GM23338 (cell line): ENCODE measurements at regions not wholly inside any gene's neighbourhood (a gene's known extent, or its start where the extent isn't known, plus 50 kb on each side); places are given as distances from the start of the nearest gene placed in this dataset.

Experiments
- ATAC-seq: fragments of 200-7000 bp; cut with Tn5 transposase; 3 replicates; pipeline ENCODE4 v1.9.1; 2020
- DNase-seq: peaks from one replicate; pipeline ENCODE4 v3.0.0-alpha.2; 2015; ENCODE audit warnings: low spot score
- H2AFZ ChIP-seq: fragments of 200-600 bp; sonication (generic); 2 replicates; pipeline ENCODE4 v1.8.0; 2016; ENCODE audit warnings: antibody characterized with exemption, mild to moderate bottlenecking, moderate library complexity
- H3F3A ChIP-seq: fragments of 200-600 bp; sonication (generic); replicated peaks from 2 replicates; pipeline ENCODE4 v1.8.0; 2017; ENCODE audit warnings: antibody characterized with exemption, mixed run types, low read depth
- H3K27ac ChIP-seq: fragments of 200-600 bp; sonication (generic); 2 replicates; pipeline ENCODE4 v1.6.1; 2016; ENCODE audit warnings: low read depth
- H3K27me3 ChIP-seq: fragments of 200-600 bp; sonication (generic); 2 replicates; pipeline ENCODE4 v1.8.0; 2016; ENCODE audit warnings: mild to moderate bottlenecking, mixed run types, moderate library complexity; ENCODE audit not compliant: insufficient read depth
- H3K36me3 ChIP-seq: fragments of 200-600 bp; sonication (generic); 2 replicates; pipeline ENCODE4 v1.8.0; 2016; ENCODE audit warnings: mild to moderate bottlenecking; ENCODE audit not compliant: insufficient read depth
- H3K4me1 ChIP-seq: fragments of 200-600 bp; sonication (generic); 2 replicates; pipeline ENCODE4 v1.8.0; 2016; ENCODE audit warnings: mild to moderate bottlenecking, moderate library complexity; ENCODE audit not compliant: insufficient read depth
- H3K4me2 ChIP-seq: fragments of 200-600 bp; sonication (generic); 2 replicates; pipeline ENCODE4 v1.7.1; 2017; ENCODE audit warnings: mixed run types
- H3K4me3 ChIP-seq: fragments of 200-600 bp; sonication (generic); 2 replicates; pipeline ENCODE4 v1.6.1; 2016; ENCODE audit warnings: mixed run types
- H3K79me2 ChIP-seq: fragments of 200-600 bp; sonication (generic); replicated peaks from 2 replicates; pipeline ENCODE4 v1.8.0; 2017; ENCODE audit warnings: mild to moderate bottlenecking; ENCODE audit not compliant: insufficient read depth
- H3K9me2 ChIP-seq: fragments of 200-600 bp; sonication (generic); 2 replicates; pipeline ENCODE4 v1.8.0; 2017; ENCODE audit not compliant: insufficient read depth
- H4K20me1 ChIP-seq: fragments of 200-600 bp; sonication (generic); replicated peaks from 2 replicates; pipeline ENCODE4 v1.8.0; 2017; ENCODE audit warnings: mild to moderate bottlenecking; ENCODE audit not compliant: insufficient read depth
- H3K27ac Mint-ChIP-seq: 2 replicates; pipeline ENCODE4 v1.8.0; 2020; ENCODE audit warnings: inconsistent platforms, mild to moderate bottlenecking, moderate library complexity, mixed read lengths
- H3K27me3 Mint-ChIP-seq: 3 replicates; pipeline ENCODE4 v1.8.0; 2022; ENCODE audit warnings: low read depth, mild to moderate bottlenecking, moderate library complexity, mixed read lengths, inconsistent platforms; ENCODE audit not compliant: insufficient read depth, poor library complexity
- H3K36me3 Mint-ChIP-seq: 3 replicates; pipeline ENCODE4 v1.8.0; 2021; ENCODE audit warnings: low read depth, mild to moderate bottlenecking, inconsistent platforms, moderate library complexity, mixed read lengths
- H3K4me1 Mint-ChIP-seq: 3 replicates; pipeline ENCODE4 v1.8.0; 2020; ENCODE audit warnings: mild to moderate bottlenecking, inconsistent platforms, mixed read lengths
- H3K4me3 Mint-ChIP-seq: 3 replicates; pipeline ENCODE4 v1.8.0; 2021; ENCODE audit warnings: moderate library complexity, mild to moderate bottlenecking, inconsistent platforms, mixed read lengths
- H3K9me3 Mint-ChIP-seq: 3 replicates; pipeline ENCODE4 v1.8.0; 2020; ENCODE audit warnings: moderate library complexity, mild to moderate bottlenecking, inconsistent platforms, mixed read lengths
- CREB1 ChIP-seq: fragments of 250-450 bp; sonication (Bioruptor Pico); IDR thresholded peaks from 2 replicates; pipeline ENCODE4 v1.5.0; 2020; ENCODE audit warnings: low read depth, mild to moderate bottlenecking, moderate library complexity
- EZH2 ChIP-seq: fragments of 200-600 bp; sonication (generic); IDR thresholded peaks from one replicate; pipeline ENCODE4 v1.8.0; 2017; ENCODE audit warnings: antibody characterized with exemption, mild to moderate bottlenecking, low read depth; ENCODE audit not compliant: unreplicated experiment
- EZH2phosphoT487 ChIP-seq: fragments of 200-600 bp; sonication (generic); IDR thresholded peaks from one replicate; pipeline ENCODE4 v1.8.1; 2018; ENCODE audit warnings: antibody characterized with exemption; ENCODE audit not compliant: unreplicated experiment
- JUNB ChIP-seq: IDR thresholded peaks from one replicate; pipeline ENCODE4 v1.6.1; 2016; ENCODE audit warnings: antibody characterized with exemption; ENCODE audit not compliant: unreplicated experiment
- NANOG ChIP-seq: IDR thresholded peaks from 2 replicates; pipeline ENCODE4 v1.6.1; 2016; ENCODE audit warnings: antibody characterized with exemption, borderline replicate concordance
- POLR2AphosphoS5 ChIP-seq: IDR thresholded peaks from 2 replicates; pipeline ENCODE4 v1.6.1; 2016; ENCODE audit warnings: antibody characterized with exemption, low read depth
- REST ChIP-seq: IDR thresholded peaks from one replicate; pipeline ENCODE4 v1.6.1; 2018; ENCODE audit warnings: antibody characterized with exemption; ENCODE audit not compliant: unreplicated experiment
- STAT1 ChIP-seq: IDR thresholded peaks from one replicate; pipeline ENCODE4 v1.6.1; 2016; ENCODE audit warnings: antibody characterized with exemption; ENCODE audit not compliant: unreplicated experiment
- ZNF114 ChIP-seq: fragments of 250-450 bp; sonication (Bioruptor Pico); IDR thresholded peaks from 2 replicates; pipeline ENCODE4 v1.5.0; 2020; ENCODE audit warnings: mild to moderate bottlenecking, moderate library complexity
- ZNF331 ChIP-seq: fragments of 250-450 bp; sonication (Bioruptor Pico); IDR thresholded peaks from 2 replicates; pipeline ENCODE4 v1.5.0; 2020; ENCODE audit warnings: low read depth, mild to moderate bottlenecking, moderate library complexity
- ZNF462 ChIP-seq: fragments of 250-450 bp; sonication (Bioruptor Pico); IDR thresholded peaks from 2 replicates; pipeline ENCODE4 v1.5.0; 2020; ENCODE audit warnings: mild to moderate bottlenecking, moderate library complexity
- TF ChIP-seq, protein P1 (sequence below): IDR thresholded peaks from 2 replicates; pipeline ENCODE4 v1.6.1; 2016; ENCODE audit warnings: antibody characterized with exemption
- TF ChIP-seq, protein P2 (sequence below), 2 experiments: fragments of 200-600 bp in 1 of 2; sonication (generic) in 1 of 2; conservative IDR thresholded peaks; 2 replicates each; pipeline versions ENCODE4 v1.5.1 to v1.6.1; 2016 to 2017; ENCODE audit warnings: antibody characterized with exemption in 2 of 2, low read depth in 2 of 2, mild to moderate bottlenecking in 2 of 2, moderate library complexity in 1 of 2

GRCh38 chr9:105930011-105930627, 235.8 kb downstream of the TMEM38B start:
- H3K27me3 Mint-ChIP-seq: peaks cover 6% of the 10 kb centered on the region
- peaks cover 3% of the 10 kb centered on the region; the same call in 2 of the 3 replicates for H3K36me3 Mint-ChIP-seq
- no peak overlapping the region for H3K4me3 Mint-ChIP-seq
- no peak overlapping the region for H3K4me2 ChIP-seq
- peaks cover 4% of the 10 kb centered on the region; the same call in 2 of the 3 replicates for H3K9me3 Mint-ChIP-seq
- DNase-seq (no peak), ATAC-seq (no peak)
- H4K20me1 ChIP-seq: no peaks in the 10 kb centered on the region
- H3K27me3 ChIP-seq: no peaks in the 10 kb centered on the region
- H2AFZ ChIP-seq: no peak overlapping the region
- no peaks in the 10 kb centered on the region for H3K4me1 ChIP-seq
- H3K4me3 ChIP-seq: no peak overlapping the region
- TF ChIP-seq CREB1 (CRISPR knock-in tag): no peak
- TF ChIP-seq, protein P1, sequence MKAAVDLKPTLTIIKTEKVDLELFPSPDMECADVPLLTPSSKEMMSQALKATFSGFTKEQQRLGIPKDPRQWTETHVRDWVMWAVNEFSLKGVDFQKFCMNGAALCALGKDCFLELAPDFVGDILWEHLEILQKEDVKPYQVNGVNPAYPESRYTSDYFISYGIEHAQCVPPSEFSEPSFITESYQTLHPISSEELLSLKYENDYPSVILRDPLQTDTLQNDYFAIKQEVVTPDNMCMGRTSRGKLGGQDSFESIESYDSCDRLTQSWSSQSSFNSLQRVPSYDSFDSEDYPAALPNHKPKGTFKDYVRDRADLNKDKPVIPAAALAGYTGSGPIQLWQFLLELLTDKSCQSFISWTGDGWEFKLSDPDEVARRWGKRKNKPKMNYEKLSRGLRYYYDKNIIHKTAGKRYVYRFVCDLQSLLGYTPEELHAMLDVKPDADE: no peak
- TF ChIP-seq REST: no peak
- TF ChIP-seq JUNB: no peak
- no peak for TF ChIP-seq POLR2AphosphoS5
- TF ChIP-seq NANOG: no peak
- TF ChIP-seq ZNF331 (CRISPR knock-in tag): no peak
- no peak for TF ChIP-seq STAT1
- TF ChIP-seq, protein P2, sequence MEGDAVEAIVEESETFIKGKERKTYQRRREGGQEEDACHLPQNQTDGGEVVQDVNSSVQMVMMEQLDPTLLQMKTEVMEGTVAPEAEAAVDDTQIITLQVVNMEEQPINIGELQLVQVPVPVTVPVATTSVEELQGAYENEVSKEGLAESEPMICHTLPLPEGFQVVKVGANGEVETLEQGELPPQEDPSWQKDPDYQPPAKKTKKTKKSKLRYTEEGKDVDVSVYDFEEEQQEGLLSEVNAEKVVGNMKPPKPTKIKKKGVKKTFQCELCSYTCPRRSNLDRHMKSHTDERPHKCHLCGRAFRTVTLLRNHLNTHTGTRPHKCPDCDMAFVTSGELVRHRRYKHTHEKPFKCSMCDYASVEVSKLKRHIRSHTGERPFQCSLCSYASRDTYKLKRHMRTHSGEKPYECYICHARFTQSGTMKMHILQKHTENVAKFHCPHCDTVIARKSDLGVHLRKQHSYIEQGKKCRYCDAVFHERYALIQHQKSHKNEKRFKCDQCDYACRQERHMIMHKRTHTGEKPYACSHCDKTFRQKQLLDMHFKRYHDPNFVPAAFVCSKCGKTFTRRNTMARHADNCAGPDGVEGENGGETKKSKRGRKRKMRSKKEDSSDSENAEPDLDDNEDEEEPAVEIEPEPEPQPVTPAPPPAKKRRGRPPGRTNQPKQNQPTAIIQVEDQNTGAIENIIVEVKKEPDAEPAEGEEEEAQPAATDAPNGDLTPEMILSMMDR (conservative IDR thresholded peaks at IDR 0.05; ENCODE audit: low read depth in 2 of 2): no peak
- no peak for TF ChIP-seq EZH2phosphoT487
- TF ChIP-seq ZNF462 (CRISPR knock-in tag): no peak
- TF ChIP-seq ZNF114: no peak
- no peak for TF ChIP-seq EZH2
- H3F3A ChIP-seq: no peaks in the 10 kb centered on the region
- H3K27ac ChIP-seq: no peak overlapping the region
- H3K79me2 ChIP-seq: no peaks in the 10 kb centered on the region
- H3K4me1 Mint-ChIP-seq: no peaks in the 10 kb centered on the region
- no peaks in the 10 kb centered on the region for H3K36me3 ChIP-seq
- H3K9me2 ChIP-seq: peaks cover 7% of the 10 kb centered on the region
- H3K27ac Mint-ChIP-seq: no peak overlapping the region
